ENCODE measurements at regions not wholly inside any gene's neighbourhood (a gene's known extent, or its start where the extent isn't known, plus 50 kb on each side); places are given as distances from the start of the nearest gene placed in this dataset.

- Histone ChIP-seq H3K36me3 (no peaks in the 10 kb centered on the region), H3K4me3 (no peak overlapping the region), H3K4me1 (no peaks in the 10 kb centered on the region), H3K27ac (no peak overlapping the region), H3K27me3 (no peaks in the 10 kb centered on the region), H3K9me3 (peaks cover 0 to 8% (median 0%) of the 10 kb centered on the region in 3 donors)
- intact Hi-C loops (cut with DNase I), result no loop called here
- 52 to 59% methylated on average over 10 to 11 of the region's 11 CpGs for WGBS, 2 donors
- no peak for DNase-seq
- TF ChIP-seq POLR2A (IDR thresholded peaks at IDR 0.05), result no peak
- no peak for TF ChIP-seq CTCF (IDR thresholded peaks at IDR 0.05)
These were observed 127.0 kb downstream of the ASMT start for GRCh38 chrX:1741816-1742394.

GRCh38 chrX:1743105-1743504 lies 128.2 kb downstream of the ASMT start:
- Histone ChIP-seq H3K9me3 (peaks cover 0 to 8% (median under 1%) of the 10 kb centered on the region in 3 donors), H3K4me3 (no peak overlapping the region), H3K4me1 (no peaks in the 10 kb centered on the region), H3K27ac (no peak overlapping the region), H3K36me3 (no peaks in the 10 kb centered on the region), H3K27me3 (no peaks in the 10 kb centered on the region)
- no peak for TF ChIP-seq CTCF (IDR thresholded peaks at IDR 0.05)
- TF ChIP-seq POLR2A (IDR thresholded peaks at IDR 0.05), result no peak
- 47 to 56% methylated on average over 4 of the region's 4 CpGs for WGBS, 2 donors
- intact Hi-C loops (cut with DNase I), result no loop called here
- no peak for DNase-seq

GRCh38 chrX:1743663-1744062 lies 128.8 kb downstream of the ASMT start:
- peaks cover 0 to 8% (median 5%) of the 10 kb centered on the region in 3 donors for H3K9me3 ChIP-seq
- intact Hi-C loops (cut with DNase I), result no loop called here
- TF ChIP-seq CTCF (IDR thresholded peaks at IDR 0.05) (no peak), POLR2A (IDR thresholded peaks at IDR 0.05) (no peak)
- H3K27me3 ChIP-seq, result no peaks in the 10 kb centered on the region
- no peaks in the 10 kb centered on the region for H3K4me1 ChIP-seq
- DNase-seq, result no peak
- no peaks in the 10 kb centered on the region for H3K36me3 ChIP-seq
- no peak overlapping the region for H3K4me3 ChIP-seq
- H3K27ac ChIP-seq, result no peak overlapping the region
- WGBS, 2 donors, result 24 to 46% methylated on average over 2 of the region's 2 CpGs

- WGBS, 2 donors, result 55 to 69% methylated on average over 3 of the region's 3 CpGs
- H3K4me1 ChIP-seq, result peaks cover 0 to 10% (median 0%) of the 10 kb centered on the region in 3 donors
- peaks cover 0 to 8% (median 5%) of the 10 kb centered on the region in 3 donors for H3K9me3 ChIP-seq
- no peak overlapping the region for H3K27ac ChIP-seq
- DNase-seq, result no peak
- H3K27me3 ChIP-seq, result no peaks in the 10 kb centered on the region
- H3K36me3 ChIP-seq, result no peaks in the 10 kb centered on the region
- TF ChIP-seq POLR2A (IDR thresholded peaks at IDR 0.05), result no peak
- TF ChIP-seq CTCF (IDR thresholded peaks at IDR 0.05), result no peak
- intact Hi-C loops (cut with DNase I), result no loop called here
- no peak overlapping the region for H3K4me3 ChIP-seq
These were observed 133.5 kb downstream of the ASMT start for GRCh38 chrX:1748408-1748807.

- DNase-seq, result no peak
- H3K4me3 ChIP-seq, result no peak overlapping the region
- peaks cover 0 to 10% (median 0%) of the 10 kb centered on the region in 3 donors for H3K4me1 ChIP-seq
- peaks cover 0 to 5% (median 2%) of the 10 kb centered on the region in 3 donors for H3K9me3 ChIP-seq
- intact Hi-C loops (cut with DNase I), result no loop called here
- no peak overlapping the region for H3K27ac ChIP-seq
- no peaks in the 10 kb centered on the region for H3K36me3 ChIP-seq
- TF ChIP-seq POLR2A (IDR thresholded peaks at IDR 0.05) (no peak), CTCF (IDR thresholded peaks at IDR 0.05) (peak in 1 of 6 experiments; percentile 10)
- H3K27me3 ChIP-seq, result no peaks in the 10 kb centered on the region
- 52 to 73% methylated on average over 4 to 5 of the region's 7 CpGs for WGBS, 2 donors
These were observed 134.6 kb downstream of the ASMT start for GRCh38 chrX:1749499-1749898.

Data from esophagus squamous epithelium (tissue), 5 donors.